HepG2 (cell line): ENCODE measurements at regions not wholly inside any gene's neighbourhood (a gene's known extent, or its start where the extent isn't known, plus 50 kb on each side); places are given as distances from the start of the nearest gene placed in this dataset.

ENCODE experiments used
- MED8 ChIP-seq: sonication (generic); formaldehyde crosslinking; IDR thresholded peaks from 2 replicates; pipeline ENCODE4 v1.8.1; 2023; ENCODE audit warnings: mild to moderate bottlenecking, missing genetic modification reagents; ENCODE audit not compliant: insufficient replicate concordance
- MXI1 ChIP-seq: IDR thresholded peaks from 3 replicates; pipeline ENCODE4 v1.6.1; 2012; ENCODE audit warnings: low read depth, low read length, inconsistent platforms, borderline replicate concordance
- RELA ChIP-seq: sonication (generic); formaldehyde crosslinking; IDR thresholded peaks from 2 replicates; pipeline ENCODE4 v1.4.0; 2020; ENCODE audit warnings: missing genetic modification reagents
- ZNF792 ChIP-seq: IDR thresholded peaks from 2 replicates; pipeline ENCODE4 v1.6.1; 2016
- TF ChIP-seq, protein P1 (sequence below): sonication (generic); formaldehyde crosslinking; IDR thresholded peaks from 2 replicates; pipeline ENCODE4 v1.9.0; 2021; ENCODE audit warnings: mild to moderate bottlenecking, missing genetic modification reagents
- TF ChIP-seq, protein P2 (sequence below): sonication (generic); formaldehyde crosslinking; conservative IDR thresholded peaks from 2 replicates; pipeline ENCODE4 v1.4.0; 2020; ENCODE audit warnings: mild to moderate bottlenecking, missing genetic modification reagents, moderate library complexity
- TF ChIP-seq, protein P3 (sequence below): IDR thresholded peaks from 2 replicates; pipeline ENCODE4 v1.6.1; 2012; ENCODE audit warnings: low read depth, low read length, improper control_type of control experiment
- TF ChIP-seq, protein P4 (sequence below): sonication (generic); formaldehyde crosslinking; IDR thresholded peaks from 2 replicates; pipeline ENCODE4 v1.9.0; 2022; ENCODE audit warnings: low read depth, missing genetic modification reagents

DNA sequence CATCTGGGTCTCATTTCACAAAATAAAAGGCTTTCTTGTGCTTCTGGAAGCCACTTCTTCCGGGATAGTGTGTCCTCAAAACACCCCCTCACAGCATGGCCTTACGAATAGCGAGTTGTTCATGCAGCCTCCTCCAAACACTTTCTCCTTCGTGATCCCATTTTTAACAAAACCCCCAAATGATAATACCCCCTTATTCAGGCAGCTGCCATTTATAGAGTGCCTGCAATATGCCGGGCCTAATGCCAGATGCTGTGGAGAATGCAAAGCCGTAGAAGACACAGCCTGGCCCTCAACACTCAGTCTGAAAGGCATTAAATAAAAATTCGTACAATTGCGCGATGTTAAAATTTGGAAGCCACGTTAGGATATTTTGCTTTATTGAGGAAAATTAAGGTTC is 66.4 kb upstream of the SLC44A1 start (continued):
- TF ChIP-seq, protein P1, sequence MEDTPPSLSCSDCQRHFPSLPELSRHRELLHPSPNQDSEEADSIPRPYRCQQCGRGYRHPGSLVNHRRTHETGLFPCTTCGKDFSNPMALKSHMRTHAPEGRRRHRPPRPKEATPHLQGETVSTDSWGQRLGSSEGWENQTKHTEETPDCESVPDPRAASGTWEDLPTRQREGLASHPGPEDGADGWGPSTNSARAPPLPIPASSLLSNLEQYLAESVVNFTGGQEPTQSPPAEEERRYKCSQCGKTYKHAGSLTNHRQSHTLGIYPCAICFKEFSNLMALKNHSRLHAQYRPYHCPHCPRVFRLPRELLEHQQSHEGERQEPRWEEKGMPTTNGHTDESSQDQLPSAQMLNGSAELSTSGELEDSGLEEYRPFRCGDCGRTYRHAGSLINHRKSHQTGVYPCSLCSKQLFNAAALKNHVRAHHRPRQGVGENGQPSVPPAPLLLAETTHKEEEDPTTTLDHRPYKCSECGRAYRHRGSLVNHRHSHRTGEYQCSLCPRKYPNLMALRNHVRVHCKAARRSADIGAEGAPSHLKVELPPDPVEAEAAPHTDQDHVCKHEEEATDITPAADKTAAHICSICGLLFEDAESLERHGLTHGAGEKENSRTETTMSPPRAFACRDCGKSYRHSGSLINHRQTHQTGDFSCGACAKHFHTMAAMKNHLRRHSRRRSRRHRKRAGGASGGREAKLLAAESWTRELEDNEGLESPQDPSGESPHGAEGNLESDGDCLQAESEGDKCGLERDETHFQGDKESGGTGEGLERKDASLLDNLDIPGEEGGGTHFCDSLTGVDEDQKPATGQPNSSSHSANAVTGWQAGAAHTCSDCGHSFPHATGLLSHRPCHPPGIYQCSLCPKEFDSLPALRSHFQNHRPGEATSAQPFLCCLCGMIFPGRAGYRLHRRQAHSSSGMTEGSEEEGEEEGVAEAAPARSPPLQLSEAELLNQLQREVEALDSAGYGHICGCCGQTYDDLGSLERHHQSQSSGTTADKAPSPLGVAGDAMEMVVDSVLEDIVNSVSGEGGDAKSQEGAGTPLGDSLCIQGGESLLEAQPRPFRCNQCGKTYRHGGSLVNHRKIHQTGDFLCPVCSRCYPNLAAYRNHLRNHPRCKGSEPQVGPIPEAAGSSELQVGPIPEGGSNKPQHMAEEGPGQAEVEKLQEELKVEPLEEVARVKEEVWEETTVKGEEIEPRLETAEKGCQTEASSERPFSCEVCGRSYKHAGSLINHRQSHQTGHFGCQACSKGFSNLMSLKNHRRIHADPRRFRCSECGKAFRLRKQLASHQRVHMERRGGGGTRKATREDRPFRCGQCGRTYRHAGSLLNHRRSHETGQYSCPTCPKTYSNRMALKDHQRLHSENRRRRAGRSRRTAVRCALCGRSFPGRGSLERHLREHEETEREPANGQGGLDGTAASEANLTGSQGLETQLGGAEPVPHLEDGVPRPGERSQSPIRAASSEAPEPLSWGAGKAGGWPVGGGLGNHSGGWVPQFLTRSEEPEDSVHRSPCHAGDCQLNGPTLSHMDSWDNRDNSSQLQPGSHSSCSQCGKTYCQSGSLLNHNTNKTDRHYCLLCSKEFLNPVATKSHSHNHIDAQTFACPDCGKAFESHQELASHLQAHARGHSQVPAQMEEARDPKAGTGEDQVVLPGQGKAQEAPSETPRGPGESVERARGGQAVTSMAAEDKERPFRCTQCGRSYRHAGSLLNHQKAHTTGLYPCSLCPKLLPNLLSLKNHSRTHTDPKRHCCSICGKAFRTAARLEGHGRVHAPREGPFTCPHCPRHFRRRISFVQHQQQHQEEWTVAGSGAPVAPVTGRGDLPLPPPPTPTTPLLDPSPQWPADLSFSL (CRISPR knock-in tag), result no peak
- TF ChIP-seq MXI1 (no peak), RELA (CRISPR knock-in tag) (no peak), ZNF792 (CRISPR knock-in tag) (no peak), MED8 (CRISPR knock-in tag) (no peak)
- TF ChIP-seq, protein P2, sequence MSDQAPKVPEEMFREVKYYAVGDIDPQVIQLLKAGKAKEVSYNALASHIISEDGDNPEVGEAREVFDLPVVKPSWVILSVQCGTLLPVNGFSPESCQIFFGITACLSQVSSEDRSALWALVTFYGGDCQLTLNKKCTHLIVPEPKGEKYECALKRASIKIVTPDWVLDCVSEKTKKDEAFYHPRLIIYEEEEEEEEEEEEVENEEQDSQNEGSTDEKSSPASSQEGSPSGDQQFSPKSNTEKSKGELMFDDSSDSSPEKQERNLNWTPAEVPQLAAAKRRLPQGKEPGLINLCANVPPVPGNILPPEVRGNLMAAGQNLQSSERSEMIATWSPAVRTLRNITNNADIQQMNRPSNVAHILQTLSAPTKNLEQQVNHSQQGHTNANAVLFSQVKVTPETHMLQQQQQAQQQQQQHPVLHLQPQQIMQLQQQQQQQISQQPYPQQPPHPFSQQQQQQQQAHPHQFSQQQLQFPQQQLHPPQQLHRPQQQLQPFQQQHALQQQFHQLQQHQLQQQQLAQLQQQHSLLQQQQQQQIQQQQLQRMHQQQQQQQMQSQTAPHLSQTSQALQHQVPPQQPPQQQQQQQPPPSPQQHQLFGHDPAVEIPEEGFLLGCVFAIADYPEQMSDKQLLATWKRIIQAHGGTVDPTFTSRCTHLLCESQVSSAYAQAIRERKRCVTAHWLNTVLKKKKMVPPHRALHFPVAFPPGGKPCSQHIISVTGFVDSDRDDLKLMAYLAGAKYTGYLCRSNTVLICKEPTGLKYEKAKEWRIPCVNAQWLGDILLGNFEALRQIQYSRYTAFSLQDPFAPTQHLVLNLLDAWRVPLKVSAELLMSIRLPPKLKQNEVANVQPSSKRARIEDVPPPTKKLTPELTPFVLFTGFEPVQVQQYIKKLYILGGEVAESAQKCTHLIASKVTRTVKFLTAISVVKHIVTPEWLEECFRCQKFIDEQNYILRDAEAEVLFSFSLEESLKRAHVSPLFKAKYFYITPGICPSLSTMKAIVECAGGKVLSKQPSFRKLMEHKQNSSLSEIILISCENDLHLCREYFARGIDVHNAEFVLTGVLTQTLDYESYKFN (CRISPR knock-in tag), result no peak
- TF ChIP-seq, protein P3, sequence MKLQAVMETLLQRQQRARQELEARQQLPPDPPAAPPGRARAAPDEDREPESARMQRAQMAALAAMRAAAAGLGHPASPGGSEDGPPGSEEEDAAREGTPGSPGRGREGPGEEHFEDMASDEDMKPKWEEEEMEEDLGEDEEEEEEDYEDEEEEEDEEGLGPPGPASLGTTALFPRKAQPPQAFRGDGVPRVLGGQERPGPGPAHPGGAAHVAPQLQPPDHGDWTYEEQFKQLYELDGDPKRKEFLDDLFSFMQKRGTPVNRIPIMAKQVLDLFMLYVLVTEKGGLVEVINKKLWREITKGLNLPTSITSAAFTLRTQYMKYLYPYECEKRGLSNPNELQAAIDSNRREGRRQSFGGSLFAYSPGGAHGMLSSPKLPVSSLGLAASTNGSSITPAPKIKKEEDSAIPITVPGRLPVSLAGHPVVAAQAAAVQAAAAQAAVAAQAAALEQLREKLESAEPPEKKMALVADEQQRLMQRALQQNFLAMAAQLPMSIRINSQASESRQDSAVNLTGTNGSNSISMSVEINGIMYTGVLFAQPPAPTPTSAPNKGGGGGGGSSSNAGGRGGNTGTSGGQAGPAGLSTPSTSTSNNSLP, result no peak
- TF ChIP-seq, protein P4, sequence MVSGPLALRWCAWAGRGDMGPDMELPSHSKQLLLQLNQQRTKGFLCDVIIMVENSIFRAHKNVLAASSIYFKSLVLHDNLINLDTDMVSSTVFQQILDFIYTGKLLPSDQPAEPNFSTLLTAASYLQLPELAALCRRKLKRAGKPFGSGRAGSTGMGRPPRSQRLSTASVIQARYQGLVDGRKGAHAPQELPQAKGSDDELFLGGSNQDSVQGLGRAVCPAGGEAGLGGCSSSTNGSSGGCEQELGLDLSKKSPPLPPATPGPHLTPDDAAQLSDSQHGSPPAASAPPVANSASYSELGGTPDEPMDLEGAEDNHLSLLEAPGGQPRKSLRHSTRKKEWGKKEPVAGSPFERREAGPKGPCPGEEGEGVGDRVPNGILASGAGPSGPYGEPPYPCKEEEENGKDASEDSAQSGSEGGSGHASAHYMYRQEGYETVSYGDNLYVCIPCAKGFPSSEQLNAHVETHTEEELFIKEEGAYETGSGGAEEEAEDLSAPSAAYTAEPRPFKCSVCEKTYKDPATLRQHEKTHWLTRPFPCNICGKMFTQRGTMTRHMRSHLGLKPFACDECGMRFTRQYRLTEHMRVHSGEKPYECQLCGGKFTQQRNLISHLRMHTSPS, result no peak
